NCI-H1436 (cell line): ENCODE measurements at regions not wholly inside any gene's neighbourhood (a gene's known extent, or its start where the extent isn't known, plus 50 kb on each side); places are given as distances from the start of the nearest gene placed in this dataset.
"Not testable (repeated sequence)": the region's sequence is repeated elsewhere in the genome, so short reads cannot be mapped to it uniquely, and the experiment has no call there.

Experiments
- DNase-seq: peaks from one replicate; lab custom pipeline; 2025; lab: John Stamatoyannopoulos, UW

DNA sequence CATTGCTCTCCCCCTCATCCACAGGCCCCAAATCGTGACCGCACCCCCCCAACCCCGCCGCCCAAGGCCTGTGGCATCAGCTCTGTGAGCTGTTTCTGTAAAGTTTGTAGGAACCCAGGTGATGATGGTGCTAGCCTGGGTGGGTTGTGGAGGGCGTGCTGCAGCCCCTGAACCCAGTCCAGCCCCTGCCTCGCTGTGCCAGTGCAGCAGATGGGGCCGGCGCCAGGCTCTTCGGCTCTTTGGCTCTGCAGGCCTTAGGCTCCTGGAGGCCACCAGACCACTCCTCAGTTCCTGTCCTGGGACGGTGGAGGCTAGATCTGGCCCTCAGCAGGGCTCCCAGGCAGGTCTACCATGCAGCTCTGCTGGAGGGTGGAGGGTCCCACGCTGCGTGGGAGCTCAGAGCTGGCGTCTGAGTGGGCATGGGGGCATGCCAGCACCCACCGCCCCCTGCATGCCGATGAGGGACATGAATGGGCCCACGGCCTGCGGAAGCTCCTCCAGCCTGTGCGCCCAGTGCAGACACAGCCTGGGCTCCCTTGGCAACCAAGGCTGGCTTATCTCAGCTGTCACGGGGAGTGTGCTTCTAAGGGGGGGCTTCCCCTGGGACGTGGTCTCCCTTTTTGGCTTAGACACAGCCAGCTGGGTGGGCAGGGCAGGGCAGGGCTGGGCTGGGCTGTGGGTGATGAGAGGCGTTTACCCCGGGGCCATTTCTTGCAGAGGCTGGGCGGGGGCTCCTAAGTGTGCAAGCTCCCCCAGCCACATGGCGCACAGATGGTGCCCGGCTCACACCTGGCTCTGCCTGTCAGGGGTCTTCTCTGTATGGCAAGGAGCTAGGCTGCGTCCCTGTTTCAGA is 1187.6 kb downstream of the BRD1 start:
- DNase-seq: peak; percentile 25

DNA sequence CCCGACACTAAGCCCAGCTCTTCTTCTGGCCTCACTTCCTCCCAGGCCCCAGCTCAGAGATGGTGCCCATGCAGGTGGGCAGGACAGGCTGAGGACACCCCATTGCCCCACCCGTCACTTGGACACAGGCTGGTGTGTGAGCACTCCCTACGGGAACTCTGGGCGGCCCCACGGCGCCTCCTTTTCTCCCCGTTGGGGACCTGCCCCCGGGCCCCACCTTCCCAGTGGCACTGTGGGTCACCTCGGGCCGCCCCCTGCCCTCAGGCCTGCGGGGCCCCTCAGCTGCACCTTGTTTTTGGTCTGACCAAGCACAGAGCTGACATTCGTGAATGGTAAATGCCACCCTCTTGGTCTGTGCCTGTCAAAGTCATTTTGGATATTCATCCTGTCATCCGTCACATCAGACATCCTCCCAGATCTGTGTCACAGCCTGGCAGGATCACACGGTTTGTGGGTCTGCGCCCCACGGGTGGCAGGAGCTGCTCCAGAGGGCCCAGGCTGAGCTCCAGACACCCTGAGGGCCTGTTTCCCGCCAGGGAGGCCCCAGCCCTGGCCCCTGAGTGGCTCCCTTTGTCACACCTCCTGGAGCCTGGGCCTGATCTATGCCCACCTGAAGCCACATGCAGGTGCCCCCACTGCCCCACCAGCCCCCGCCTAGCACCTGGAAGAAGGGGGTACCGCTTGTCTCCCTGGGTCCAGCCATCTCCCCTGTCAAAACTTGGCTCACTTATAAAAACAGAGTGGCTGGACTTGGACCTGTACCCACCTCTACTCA is 1188.5 kb downstream of the BRD1 start:
- DNase-seq: no peak

DNA sequence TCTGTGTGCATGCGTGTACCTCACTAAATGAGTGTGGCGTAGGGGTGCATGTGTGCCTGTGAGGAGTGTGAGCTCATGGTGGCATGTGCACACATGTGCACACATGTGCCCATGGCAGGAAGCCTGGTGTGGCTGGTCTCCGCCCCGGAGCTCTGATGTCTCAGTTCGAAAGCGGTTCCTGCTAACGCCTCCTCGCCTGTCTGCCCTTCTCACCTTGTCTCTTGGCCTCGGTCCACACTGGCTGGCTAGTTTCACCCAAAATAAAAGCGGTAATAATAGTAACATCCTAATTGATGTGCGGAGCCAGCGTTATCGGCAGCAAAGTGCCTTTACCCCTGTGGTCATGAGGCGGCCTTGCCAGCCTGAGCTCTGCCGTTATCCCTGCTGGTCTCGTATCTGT is 1190.4 kb downstream of the BRD1 start:
- no peak for DNase-seq

DNA sequence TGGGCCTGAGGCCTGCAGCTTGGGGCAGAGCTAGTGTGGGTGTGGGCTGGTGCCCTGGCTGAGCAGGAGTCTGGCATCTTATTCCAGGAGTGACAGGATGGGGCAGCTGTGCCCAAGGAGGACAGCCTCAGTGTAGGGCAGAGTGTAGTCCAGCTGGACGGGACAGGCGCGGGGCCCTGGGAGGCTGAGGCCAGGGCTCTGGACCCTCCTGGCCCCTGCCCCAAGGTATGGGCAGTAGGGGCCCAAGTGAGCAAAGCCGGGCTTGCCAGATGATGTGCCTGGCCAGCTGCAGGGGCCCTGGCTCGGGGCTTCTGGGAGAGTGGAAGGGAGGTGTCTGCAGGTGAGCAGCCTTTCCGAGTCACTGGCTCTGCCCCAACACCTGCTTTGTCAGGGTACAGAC is 1190.9 kb downstream of the BRD1 start:
- DNase-seq: no peak

DNA sequence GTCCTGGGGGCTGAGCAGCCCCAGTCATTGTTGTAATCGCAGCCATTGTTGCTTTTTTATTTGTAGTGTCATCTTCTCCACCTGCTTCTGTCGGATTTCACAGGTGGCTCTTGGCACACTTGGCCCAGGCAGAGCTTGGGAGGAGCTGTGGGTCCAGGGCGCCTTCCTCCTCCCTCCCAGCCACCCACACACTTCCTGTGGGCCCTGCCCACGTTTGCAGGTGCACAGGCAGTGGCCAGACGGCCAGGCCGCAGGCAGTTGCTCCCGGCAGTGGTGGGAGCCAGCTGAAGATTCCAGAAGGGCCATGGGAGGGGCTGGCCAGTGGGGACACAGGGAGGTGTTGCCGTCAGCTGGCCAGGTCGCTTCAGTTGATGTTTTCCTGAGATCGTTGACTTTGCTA is 1191.9 kb downstream of the BRD1 start:
- DNase-seq: peak; percentile 63

DNA sequence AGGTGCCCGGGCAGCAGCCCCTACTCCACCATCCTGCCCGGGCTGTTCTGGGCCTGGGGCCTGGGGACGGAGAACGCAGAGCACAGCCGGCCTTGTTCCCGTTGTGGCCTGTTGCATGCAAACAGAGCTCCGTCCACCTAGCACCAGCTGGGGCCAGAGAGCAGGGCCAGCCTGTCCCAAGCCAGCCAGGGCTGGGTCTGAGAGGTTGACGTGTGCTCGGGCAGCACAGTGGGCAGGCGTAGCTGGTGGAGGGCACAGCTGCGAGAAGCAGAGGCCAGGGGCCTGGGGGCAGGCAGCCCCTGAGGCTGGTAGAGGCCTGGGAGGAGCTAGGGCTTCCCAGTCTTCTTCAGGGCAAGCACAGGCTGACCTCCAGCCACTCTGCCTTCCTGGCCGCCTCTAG is 1192.6 kb downstream of the BRD1 start:
- no peak for DNase-seq

DNA sequence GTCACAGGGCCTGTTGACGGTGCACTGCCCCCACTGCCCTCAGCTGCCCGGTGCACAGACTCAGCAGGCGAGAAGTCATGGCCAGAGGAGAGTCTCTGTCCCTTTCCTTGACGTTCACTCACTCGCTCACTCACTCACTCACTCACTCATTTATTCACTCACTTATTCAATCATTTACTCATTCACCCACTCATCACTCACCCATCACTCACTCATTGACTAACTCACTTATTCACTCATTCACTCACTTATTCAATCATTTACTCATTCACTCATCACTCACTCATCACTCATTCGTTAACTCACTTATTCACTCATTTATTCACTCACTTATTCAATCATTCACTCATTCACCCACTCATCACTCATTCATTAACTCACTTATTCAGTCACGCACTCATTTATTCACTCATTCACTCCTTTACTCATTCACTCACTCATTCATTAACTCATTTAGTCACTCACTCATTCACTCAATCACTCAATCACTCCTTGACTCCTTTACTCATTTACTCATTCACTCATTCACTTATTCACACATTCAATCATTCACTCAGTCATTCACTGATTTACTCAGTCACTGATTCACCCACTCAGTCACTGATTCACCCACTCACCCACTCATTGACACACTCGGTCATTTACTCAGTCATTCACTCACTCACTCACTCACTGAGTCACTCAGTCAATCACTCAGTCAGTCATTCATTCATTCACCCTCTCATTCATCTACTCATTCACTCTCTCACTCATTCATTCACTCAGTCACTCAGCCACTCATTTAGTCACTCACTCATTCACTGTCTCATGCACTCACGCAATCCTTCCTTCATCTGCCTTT is 1193.5 kb downstream of the BRD1 start:
- DNase-seq: no peak

DNA sequence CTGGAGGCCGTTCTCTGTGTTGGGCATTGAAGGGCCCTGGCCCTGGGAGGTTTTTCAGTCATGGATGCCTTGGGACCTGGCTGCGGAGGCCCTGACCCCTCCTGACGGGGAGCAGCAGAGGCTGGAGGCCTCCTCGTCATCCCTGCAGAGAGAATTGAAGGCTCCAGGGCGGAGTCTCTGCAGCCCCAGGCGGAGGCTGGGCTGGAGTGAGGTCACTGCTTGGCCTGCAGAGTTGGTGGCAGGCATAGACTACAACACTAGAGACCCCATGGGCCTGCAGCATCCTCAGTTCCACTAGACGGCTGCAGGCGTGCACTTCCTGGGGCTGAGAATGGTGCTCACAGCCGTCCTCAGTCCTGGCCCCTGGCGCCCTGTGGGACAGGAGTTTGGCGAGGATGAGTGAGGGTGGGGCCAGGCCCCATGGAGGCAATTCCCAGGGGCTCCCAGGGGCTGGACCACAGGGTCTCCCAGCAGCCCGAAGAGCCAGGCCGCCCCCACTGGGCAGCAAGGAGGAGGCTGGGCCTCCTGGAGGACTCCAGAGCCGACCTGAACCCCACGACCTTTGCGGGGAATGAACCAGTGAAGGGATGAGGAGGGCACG is 1194.9 kb downstream of the BRD1 start:
- no peak for DNase-seq

DNA sequence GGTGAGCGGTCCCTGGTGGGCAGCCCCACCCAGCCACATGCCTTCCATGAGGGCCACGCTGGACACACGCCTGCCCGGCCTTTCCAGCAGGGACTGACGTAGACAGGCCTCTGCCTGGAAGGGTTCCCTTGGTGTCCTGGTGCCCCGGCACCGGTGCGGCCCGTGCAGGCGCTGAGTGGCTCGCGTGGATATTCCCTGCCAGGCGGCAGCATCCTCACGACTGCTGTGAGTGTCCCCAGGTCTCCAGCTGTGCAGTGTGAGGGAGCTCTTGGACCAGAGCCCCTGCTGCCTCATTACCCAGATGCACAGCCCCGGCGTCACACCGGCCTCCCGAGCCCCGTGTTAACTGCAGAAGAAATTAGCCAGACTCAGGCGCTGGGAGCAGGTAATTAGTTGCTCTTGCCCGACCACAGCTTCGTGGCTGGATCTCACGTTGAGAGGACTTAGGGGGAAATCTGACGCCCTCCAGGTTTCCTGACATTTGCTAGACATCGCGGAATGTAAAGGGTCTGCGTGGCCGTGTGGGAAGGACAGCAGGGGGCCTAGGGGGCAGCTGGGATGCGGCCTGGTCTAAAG is 1196.3 kb downstream of the BRD1 start:
- DNase-seq: no peak

DNA sequence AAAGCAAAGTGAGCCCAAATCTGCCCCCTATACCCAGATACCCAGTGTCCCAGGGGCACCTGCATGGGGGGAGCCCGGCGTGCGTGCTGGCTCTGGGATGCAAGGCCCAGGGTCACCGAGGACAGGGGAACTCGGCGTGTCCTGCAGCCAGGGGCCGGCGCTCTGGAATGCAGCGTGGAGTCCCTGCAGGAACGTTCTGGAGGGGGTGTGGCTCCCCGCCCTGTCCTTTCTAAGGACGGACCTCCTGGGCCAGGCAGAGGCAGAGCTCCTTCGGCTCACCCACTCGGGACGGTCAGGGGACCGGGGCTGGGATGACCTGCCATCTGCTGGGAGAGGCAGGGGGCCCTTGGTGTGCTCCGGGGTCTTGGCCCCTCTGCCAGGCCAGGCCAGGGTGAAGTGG is 1196.8 kb downstream of the BRD1 start:
- no peak for DNase-seq

DNA sequence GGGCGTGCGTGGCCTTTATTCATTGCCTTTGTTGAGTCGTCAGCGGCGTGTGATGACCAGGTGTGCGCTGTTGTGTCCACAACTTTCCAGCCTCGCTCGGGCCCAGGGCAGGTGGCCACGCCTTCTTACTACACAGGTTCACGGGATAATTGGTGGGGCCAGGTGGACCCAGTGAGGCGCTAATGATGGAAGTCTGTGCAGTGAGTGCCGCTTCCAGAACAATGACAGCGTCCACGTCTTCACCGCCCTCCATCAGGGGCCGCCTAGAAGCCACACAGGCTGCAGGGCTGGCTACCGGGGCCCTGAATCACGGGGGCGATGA is 1197.3 kb downstream of the BRD1 start:
- DNase-seq: no peak

DNA sequence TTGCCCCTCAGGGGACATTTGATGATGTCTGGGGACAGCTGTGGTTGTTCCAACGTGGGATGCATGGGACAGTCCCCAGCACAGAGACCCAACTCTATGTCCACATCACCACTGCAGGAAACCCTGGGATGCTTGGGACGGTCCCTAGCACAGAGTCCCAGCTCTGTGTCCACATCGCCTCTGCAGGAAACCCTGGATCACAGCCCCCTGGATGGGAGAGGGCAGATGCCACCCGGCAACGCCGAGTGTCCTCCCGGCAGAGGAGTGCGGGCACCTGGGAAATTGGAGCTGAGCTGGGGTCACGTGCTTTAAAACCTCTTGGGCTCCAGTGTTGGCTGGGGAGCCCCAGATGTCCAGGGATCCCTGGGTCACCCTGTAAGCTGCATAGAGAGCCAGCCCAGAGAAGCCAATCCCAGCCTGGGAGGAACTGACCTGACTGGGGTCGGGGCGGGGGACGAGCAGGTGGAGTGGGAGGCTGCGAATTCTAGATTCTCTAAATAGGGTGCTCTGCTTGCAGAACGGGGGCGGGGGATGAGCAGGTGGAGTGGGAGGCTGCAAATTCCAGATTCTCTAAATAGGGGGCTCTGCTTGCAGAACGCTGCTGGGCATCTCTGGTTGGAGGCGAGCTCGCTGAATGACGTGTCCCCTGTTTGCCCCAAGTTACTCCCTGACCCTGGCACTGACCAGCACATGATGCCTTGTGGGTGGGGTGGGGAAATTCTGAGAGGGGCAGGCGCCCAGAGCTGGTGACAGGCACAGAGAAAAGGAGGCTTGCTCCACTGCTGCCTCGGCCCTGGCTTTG is 1197.8 kb downstream of the BRD1 start:
- no peak for DNase-seq

DNA sequence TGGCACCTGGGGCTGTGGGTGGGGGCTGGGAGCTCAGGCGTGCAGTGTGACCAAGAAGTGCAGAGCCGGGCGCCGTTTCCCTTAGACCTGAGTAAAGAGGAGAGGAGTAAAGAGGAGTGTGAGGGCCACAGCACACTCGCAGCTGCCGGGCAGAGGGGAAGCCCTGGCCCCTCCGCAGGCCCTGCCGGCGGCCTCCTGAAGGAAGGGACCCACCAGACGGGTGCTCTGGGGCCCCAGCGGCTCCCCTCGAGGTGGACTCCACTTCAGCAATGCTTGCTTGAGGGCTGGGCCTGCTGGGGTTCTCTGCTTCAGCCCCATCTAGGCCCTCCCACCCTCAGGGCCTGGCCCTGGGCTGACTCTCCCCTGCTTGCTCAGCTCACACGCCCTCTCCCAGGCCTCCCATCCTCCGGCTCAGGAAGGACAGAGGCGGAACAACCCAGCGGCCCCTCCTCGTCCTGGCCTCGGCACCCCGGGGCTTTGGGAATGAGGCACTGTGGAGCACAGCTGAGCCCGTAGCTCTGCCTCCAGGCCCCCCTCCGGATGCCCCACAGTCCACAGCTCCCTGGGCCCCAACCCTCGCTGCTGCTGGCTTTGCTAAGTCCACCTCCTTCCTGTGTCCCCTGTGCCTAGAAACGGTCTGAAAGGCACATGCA is 1198.7 kb downstream of the BRD1 start:
- DNase-seq: no peak

DNA sequence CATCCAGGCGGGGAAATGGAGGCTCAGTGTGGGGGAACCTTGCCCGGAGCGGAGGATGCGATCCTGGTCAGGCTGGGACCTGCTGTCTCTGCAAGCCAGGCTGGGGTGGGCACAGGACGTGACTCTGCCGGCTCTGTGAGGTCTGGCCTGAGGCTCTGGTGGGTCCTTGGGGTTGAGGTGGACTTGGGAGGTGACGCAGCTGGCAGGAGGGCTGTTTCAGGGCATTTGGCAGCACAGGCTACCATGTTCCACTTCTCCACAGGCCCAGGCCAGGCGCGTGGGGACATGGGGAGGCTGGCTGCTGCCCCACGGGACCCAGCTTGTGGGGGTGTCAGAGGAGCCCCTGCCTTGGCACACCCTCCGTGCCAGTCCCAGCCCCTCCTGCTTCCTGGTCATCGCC is 1199.7 kb downstream of the BRD1 start:
- no peak for DNase-seq

DNA sequence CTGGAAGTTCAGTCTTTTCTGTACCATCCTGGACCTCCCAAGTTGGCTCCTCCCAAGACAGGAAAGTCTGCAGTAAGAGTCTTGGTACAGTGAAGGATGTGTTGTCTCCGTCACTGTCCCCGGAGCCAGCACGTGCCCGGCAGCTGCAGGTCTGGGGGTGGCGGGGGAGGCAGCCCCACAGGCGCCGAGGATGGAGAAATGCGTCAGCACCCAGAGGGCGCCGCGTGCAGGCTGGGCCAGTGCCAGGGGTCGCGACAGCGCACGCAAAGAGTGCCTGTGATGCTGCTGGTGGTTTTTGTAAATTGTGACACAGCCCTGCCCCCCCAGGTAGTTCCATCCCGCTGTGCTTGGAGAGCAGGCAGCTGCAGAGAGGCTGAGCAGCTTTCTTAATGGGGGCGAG is 1200.5 kb downstream of the BRD1 start:
- no peak for DNase-seq

DNA sequence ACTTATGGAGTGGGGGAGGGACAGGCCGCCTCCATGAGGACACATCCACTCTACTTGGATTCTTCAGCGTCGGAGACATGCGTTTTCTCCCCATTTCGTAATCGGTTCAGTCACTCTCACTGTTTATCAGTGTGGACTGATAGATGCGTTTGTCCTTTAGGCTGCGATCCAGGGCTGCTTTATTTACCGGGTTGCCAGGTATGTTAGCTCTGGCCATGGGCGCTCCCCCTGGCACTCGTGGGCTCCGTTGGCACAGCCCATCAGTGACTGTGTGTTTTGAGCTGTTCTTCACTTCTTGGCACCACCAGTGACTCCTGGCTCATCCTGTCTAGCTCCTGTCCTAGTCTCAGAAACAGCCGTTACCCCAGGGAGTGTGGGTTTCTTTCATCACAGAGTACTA is 1203.3 kb downstream of the BRD1 start:
- no peak for DNase-seq

DNA sequence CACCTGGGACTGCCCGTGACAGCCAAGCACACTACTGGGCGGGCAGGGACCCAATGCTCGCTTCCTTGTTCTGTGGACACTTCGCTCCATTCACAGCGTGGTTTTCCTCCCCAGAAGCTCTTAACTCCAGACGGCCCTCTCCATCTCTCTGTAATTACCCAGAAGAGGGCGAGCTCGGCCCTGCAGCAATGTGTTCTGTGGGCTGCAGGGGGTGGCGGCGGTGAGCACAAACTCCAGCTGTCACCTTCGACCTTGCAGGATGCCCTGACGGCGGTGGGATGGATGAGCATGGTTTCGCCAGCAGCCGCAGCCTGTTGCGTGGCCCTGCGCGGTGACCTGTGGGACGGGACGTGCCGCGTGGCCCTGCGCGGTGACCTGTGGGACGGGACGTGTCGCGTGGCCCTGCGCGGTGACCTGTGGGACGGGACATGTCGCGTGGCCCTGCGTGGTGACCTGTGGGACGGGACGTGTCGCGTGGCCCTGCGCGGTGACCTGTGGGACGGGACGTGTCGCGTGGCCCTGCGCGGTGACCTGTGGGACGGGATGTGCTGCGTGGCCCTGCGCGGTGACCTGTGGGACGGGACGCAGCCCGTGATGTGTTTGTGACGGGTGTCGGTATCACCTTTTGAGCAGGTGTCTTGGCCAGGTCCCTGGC is 1204.7 kb downstream of the BRD1 start:
- no peak for DNase-seq

DNA sequence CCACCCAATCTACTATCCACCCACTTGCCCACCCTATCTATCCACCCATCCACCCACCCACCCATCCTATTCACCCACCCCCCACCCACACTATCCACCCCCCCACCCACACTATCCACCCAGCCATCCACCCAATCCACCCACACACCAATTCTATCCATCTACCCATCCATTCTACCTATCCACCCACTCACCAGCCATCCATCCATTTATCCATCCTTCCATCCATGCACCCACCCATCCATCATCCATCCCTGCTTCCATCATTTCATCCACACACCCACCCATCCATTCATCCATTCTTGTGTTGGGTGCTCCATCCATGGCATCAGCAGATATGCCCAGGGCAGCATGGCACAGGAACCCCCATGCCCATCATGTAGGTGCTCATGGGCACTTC is 1206.6 kb downstream of the BRD1 start:
- no peak for DNase-seq

DNA sequence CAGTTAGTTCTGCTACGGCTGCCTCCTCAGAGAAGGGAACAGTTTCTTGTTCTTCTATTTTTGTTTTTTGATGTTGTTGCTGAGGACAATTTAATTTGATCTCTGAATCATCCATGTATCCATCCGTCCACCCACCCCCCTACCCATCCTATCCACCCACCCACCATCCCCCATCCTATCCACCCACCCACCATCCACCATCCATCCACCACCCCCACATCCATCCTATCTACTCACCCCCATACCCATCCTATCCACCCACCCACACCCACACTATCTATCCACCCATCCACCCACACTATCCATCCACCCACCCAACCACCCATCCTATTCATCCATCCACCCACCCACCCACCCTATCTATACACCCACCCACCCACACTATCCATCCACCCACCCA is 1207.2 kb downstream of the BRD1 start:
- DNase-seq: not testable (repeated sequence)

DNA sequence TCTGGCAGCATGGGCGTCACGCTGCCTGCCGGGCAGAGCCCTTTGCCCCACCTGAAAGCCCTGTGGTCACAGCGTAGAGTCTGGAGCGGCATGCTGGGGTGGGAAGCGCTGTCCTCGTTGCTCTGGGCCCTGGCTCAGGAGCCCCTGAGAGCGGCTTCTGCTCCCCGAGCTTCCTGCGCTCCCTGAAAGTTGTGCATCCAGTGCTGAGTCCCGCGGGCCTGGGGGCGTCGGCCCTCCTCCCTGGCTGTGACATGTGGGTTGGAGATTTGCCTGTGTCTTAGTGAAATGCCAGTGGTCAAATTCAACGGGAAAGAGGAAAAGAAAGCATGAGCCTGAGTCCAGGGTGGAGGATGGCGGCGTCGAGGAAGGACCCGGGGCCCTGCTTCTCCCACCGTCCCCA is 1208.0 kb downstream of the BRD1 start:
- no peak for DNase-seq
